TTC549 (cell line): ENCODE measurements at regions not wholly inside any gene's neighbourhood (a gene's known extent, or its start where the extent isn't known, plus 50 kb on each side); places are given as distances from the start of the nearest gene placed in this dataset.
"Not testable (repeated sequence)": the region's sequence is repeated elsewhere in the genome, so short reads cannot be mapped to it uniquely, and the experiment has no call there.

Experiments used
- FAIRE-seq: peaks from 2 replicates; lab custom pipeline; 2012; peaks lifted over from hg19 to GRCh38; lab: Jason Lieb, UNC

DNA sequence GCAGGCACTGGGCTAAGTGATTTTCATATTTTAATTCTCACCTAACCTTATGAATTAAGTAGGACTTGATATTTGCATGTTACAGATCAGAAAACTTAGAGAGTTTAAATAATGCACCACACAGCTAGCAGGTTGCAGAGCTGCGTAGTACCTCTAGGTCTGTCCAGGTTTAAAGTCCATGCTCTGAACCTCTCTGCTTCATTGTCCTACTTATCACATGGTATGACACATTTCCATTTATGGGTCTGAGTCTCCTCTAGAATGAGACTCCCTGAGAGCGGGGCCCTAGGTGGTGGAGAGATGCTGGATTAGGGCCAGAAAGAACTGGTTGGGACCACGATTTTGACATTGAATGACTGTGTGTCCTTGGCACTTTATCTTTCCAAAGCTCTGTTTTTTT, 102.5 kb upstream of the USP24 start:
- FAIRE-seq = no peak

DNA sequence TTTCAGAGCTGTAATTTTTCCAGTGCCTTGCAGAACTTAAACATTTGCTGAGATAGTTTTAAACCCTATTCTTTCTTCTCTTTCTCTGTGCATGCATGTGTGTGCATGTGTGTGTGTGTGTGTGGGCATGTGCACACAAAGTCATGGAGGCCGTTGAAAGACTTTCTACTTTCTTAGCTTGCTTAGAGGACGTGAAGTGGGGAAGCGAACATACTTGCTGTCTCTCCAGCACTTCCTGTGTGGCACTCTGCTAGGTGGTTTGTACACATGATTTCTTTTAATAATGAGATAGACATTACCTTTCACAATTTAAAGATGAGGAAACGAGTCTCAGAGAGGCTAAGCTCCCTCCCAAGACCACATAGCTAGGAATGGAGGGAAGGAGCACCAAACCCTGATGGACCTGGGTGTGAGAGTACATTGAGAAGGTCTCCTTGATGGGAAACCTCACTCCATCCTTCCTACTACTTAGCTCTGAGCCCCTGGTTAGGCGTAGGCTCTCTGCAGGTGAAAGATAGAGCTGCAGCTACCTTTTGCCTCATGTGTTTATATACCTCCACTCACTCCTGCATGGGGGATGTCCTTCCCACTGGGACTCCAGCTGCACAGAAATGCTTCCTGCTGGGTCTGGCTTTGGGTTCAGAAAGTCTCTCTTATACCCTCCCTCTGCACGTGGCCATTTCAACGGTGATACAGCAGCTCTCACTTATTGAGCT, 101.9 kb upstream of the USP24 start:
- no peak for FAIRE-seq

DNA sequence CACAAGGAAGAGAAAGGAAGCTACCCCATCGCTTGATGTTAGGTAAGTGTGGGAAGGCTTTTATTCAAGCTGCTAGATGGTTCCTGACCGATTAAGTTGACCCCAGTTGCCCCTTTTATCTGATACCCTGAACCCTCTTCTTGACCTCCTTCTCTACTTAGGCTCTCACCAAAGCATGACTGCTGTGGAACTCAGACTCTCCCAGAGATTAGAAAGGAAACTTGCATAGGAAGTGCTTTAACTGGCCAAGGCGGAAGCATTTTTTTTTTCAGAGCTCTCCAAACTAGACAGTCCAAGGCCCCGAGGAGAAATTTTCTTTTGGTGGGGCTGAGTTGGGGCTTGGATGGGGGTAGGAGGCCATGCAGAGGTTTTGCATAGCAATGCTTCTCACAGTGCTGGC, 101.3 kb upstream of the USP24 start:
- no peak for FAIRE-seq

DNA sequence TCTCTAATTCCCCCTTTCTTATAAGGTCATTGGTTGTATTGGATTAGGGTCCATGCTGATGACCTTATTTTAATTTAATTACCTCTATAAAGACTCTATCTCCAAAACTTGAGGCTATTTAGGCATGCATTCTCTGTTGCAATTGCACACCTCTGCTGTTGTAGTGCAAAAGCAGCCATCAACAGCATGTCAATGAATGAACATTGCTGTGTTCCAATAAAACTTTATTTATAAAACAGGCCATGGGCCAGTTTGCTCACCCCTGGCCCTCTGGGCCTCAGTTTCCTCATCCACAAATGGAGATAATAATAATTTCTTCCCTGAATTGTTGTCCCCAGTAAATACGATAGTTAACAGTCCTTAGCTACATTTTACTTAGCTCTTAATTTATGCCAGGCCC, 100.4 kb upstream of the USP24 start:
- FAIRE-seq = no peak

DNA sequence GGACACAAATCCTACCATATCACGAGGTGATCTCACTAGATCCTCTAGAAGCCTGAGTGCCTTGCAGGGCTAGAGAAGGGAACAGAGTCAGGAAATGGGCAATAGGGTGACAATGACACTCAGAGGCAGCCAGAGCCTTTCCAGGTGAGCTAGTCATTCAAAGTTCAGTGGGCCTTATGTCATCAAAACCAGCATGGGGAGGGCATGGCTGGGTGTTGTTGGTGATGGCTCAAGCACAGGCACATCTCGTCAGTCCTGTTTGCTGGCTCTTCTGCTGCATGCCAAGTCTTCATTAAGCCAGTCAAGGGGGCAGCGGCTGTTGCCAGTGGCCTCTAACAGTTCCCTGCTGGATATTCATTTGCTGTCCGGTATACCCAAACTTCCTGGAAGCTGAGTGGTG, 99.6 kb upstream of the USP24 start:
- no peak for FAIRE-seq

DNA sequence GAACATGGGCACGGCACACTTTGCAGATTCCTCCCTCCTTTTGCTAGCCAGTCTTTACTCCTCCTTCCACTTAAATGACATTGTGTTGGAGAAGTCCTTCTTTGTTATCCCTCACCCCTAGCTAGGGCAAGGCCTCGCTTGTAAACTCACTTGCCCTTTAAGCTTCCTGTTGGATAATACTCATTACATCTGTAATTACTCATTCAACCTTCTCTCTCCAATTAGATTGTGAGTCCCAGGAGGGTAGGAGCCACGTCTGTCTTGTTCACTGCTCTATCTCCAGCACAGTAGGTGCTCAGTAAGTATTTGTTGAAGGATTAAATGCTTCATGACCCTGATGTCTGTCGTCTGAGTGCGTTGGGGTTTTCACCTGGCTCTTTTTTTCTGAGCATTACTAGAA, 98.7 kb upstream of the USP24 start:
- no peak for FAIRE-seq

DNA sequence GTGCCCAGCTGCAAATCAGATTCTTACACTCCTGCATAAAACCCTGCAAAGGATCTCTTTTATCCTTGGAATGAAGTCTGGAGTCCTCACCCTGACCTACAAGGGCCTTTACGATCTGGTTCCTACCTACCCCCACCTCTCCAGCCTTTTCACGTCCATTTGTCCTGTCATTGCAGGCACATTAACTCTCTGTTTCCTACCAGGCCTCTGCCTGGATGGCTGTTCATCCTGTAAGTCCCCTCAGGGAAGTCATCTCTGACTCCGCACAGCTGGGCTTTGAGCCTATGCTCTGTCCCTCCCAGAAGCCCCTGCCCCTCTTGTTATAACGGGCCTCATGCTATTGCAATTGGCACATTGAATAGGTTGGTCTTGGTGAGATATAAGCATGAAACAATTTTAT, 96.8 kb upstream of the USP24 start:
- no peak for FAIRE-seq

DNA sequence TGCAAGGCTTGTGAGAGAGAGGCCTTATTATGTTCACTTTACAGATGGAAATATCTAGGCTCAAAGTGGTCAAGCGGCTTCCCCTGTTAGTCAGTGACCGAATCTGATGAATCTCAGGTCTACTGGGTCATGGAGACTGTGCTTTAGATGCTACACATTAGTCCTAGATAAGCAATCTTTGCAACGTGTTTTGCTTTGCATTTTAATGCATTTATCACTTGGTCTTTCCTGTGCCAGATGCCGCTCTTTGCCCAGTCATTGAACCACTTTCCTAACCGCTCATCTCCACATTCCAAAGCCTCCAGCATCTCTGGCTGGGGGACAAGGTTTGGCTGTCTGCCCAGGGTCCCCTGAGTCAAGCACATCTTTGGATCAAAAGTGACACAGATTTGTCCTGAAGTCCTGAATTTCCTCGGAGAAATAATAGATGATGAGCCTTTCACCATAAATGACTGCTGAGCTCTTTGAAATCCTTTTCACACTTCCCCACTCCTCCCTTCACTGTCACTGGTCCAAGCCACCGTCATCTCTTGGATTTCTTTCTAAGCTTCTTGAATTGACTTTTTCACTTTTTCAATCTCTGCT, 96.0 kb upstream of the USP24 start:
- no peak for FAIRE-seq

DNA sequence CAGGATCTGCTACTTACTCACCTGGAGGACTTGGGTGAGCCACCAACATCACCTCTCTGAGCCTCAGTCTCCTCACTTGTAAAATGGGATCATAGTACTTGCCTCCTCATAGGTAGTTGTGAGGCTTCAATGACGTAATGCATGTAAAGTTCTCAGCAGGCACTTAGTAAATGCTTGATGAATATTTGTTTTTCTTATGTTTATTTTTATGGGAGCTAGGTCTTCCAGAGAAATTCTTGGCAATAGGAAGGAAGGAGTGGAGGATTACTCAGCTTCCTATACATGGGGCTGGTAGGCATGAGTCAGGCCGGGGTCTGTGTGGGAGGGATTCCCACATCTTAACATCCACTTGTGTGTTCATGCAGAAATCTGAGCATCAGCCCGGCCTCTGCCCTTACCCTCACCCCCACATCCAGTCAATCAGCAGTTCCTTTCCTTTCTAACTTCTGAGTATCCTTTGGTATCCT, 95.4 kb upstream of the USP24 start:
- no peak for FAIRE-seq

DNA sequence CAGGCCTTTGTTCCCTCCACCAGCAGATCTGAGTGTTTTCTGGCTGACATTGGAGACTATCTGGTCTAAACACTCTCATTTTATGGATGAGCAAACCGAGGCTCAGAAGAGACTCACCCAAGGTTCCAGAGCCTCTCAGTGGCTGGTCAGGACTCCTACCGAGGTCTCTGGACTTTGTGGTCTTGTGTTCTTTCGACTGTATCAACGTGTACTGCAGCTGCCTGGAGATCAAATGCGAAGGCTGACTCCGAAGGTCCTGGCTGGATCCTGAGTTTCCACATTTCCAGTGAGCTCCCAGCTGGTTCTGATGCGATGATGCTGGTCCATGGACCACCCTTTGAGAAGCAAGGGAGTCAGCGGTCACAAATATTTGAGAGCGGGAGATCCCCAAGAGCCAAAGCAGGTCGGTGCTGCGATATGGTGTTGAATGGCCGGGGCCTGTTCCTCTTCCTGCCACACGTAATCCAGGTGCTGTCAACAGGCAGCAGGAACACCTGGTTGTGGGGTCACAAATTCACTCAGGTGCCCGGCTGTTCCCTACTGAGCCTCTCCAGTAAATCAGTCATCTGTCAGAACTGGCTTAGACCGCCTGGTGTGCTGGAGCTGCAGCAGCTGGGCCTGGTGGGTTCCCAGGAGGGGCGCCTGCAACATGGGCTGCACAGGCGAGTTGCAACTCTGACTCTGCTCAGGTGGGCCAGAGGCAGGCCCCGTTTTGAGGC, 94.8 kb upstream of the USP24 start:
- no peak for FAIRE-seq

DNA sequence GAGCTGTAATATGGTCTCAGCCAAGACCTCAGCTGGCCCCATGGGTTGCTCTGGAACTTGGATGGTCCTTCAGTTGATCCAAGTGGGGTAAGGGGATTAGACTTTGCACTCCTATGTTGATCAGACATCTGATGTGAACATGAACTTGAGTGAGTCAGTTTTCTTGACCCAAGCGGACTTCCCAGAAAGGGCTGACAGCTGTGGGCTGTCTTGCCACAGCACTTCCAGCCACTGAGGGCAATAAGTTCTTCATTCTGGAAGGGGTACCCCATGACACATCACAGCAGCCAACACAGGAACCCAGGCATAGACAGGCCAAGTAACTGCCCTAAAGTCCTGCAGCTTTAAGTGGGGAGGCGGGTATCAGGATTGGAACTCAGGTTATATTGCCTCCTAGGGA, 93.9 kb upstream of the USP24 start:
- no peak for FAIRE-seq

DNA sequence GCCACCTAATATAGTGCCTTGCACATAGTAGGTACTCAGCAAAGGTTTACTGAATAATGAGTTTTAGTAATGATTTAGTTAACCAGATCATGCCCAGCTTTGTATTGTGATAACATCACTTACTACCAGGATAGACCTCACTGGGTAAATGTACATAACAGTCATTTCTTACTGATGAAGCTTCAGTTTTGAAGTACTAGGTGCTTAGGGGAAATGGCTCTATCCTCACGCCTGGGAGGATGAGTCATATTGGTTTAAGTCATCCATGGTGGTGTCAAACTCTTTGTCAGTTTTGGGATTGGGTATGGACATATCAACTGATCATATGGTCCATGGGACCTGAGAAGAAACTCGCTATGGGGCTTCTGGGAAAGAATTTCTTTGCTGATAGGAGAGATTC, 90.6 kb upstream of the USP24 start:
- FAIRE-seq = no peak

DNA sequence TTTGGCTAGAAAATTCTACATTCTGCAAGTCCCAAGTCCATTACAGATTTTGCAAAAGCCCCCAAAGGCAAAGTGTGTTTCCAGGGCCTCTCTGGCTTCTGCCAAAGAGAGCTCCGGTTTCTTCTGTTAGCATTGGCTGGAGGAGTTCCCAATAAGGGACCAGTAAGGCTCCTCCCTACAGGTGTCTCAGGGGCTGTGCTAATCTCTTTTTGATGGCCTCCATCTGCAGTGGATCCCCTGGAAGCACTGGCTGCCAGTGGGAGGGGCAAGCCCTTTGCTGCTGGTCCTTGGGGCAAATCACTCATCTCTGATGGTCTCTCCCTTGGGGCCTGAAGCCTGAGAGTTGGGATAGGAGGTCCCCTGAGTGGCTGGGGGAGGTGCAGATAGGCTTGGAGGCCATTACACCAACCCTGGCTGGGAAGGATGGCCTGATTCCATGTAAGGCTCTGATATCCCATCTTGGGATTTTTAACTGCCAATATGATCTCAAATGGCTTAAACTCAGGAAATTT, 89.1 kb upstream of the USP24 start:
- FAIRE-seq = no peak

DNA sequence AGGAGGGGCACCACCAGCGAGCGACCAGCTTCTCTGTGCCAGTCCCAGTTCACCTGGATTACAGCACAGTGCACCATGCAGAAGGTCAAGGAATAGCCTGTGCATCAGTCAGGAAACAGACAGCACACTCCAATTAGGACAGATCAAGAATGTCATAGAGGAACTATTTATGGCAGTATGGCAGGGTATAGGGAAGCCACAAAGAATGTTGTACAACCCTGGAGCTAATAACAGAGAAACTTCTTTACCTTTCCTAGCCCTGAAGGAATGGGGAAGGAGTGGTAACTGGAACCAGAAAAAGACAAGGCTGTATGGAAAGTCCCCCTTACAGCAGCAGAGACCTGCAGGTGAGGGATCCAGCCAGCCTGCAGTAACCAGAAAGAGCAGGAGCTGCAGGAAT, 87.8 kb upstream of the USP24 start:
- no peak for FAIRE-seq

DNA sequence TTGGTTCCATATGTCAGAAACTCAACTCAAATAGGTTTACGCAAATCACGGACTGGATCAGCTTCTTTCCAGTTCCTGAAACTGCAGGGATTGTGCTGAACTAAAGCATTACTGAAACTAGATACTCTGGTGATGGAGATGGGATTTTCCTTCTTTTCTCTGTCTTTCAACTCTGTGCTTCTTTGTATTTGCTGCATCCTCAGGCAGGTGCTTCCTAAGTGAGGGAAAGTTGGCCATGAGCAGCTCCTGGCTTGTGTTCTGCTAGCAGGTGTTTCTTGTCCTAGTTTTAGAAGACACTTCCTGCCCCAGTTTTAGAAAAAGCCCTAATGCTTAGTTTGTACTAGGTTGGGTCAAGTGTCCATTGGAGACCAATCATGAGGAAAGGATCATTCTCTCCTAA, 86.7 kb upstream of the USP24 start:
- no peak for FAIRE-seq

DNA sequence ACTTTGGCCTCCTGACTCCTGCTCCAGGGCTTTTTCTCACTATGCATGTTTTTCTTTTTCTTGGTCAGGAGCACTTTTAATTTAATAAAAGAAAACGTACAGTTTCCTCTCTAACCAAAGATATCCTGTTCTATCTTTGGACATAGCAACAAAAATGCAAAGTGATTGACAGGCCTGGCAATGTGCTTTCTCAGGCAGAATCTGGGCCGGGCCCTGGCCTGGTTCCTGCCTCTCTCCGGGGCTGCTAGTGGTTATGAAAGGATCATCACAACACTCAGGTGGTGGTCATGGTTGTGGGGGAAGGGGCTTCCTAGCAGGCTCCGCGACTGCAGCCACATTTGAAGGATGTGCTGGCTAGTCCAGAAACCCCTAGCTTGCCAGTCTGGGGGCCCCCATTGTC, 85.8 kb upstream of the USP24 start:
- FAIRE-seq = no peak

DNA sequence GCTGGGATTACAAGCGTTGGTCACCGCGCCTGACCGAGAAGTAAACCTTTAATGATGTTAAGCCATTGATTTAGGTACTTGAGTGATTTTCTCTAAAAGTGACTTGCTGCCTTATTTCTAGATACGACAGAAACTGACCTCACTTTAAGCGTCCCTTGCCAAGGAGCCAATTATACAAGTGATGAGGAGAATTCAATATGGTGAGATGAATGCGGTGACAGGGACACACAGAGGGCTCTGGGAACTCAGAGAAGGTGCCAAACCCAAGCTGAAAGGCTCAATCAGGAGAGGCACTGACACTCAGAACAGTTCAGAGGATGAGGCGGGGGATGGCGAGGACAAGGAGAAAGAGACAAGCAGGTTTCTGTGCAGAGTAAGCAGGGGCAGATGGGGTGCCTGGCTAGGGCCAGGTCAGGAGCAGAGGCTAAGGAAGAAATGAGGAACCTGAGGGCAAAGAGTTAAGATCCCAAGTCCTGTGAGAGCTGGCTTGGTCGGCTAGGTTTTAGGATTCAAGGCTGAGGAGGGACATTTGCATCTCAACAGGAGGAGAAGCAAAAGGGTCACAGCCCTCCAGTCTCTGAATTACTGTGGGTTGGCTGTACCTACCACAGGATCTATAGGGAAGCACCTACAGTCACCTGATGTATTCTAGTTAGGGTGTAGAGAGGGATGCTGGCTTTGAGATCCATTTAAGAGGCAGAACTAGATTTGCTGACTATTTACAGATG, 83.2 kb upstream of the USP24 start:
- FAIRE-seq = no peak

DNA sequence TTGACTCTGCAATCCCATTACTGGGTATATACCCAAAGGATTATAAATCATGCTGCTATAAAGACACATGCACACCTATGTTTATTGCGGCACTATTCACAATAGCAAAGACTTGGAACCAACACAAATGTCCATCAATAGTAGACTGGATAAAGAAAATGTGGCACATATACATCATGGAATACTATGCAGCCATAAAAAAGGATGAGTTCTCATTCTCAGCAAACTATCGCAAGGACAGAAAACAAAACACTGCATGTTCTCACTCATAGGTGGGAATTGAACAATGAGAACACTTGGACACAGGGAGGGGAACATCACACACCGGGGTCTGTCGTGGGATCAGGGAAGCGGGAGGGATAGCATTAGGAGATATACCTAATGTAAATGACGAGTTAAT, 81.1 kb upstream of the USP24 start:
- FAIRE-seq = not testable (repeated sequence)

DNA sequence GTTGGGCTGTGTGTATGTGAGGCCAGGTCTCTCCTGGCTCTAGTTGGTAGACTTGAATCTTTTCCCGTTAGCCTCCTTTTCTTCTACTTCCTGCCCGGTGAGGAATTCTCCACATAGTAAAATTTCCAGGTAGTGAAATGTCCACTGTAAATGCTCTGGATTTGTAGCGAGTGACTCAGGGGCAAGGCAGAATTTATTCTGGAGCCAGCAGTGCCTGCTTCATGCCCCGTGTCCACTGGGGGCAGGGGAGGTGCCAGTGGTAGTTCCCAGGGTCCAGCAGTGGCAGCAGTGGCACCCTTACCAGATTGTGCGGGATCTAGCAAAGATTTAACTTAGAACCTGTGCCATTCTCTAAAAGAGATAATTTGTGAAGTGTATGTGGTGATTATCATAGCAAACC, 74.5 kb upstream of the USP24 start:
- FAIRE-seq = no peak

DNA sequence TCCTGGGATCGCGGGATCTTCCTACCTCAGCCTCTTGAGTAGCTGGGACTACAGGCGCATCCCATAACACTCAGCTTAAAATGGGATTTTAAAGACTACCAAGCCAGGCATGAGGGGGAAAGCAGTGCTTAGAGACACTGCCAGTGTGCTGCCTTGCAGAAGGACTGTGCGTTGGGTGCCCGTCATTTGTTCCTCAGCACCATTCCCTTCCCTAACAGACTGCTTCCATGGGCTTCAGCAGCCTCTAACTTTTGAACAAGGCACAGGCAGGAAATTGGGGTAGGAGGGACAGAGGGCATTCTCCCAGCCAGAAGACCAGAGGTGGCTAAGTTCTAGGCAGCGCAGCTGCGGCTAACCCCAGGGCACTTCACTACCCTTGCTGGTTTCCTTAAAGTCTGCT, 73.9 kb upstream of the USP24 start:
- FAIRE-seq = no peak

DNA sequence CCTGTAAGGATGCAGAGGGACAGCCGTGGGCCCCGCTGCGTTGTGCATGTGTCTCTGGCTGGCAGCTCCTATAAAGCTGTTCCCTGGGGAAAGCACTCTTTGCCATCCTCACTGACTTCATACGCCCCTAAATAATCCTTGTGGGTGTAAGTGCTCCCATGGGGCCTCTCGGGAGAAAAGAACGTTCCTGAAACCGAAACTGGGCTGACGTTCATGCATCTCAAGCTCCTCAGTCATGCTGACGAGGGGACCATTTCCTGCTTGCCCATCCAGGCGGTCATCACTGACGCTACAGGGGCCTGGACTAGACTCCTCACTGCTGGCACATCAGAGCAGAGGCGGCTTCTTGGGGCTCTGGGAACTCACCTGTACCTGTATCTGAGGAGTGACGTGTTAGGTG, 73.1 kb upstream of the USP24 start:
- no peak for FAIRE-seq

DNA sequence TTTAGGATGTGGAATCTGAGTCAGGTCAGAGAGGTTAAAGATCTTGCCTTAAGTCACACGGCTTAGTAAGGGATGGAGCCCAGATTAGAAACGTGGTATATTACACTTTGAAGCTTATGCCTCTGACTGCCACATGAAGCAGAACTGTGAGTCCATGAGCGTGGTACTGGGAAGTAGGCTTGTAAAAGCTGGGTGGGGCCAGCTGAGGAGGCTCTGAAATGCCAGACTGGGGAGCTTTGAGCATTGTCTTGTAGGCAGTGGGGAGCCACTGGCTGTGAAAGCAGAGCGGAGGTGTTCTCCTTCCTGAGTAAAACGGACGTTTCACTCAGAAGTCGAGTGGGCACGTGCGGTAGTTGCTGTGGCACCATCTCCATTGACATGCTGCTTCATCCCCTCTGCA, 72.6 kb upstream of the USP24 start:
- FAIRE-seq = no peak
